Body of pancreas (tissue), 4 donors: ENCODE measurements at regions not wholly inside any gene's neighbourhood (a gene's known extent, or its start where the extent isn't known, plus 50 kb on each side); places are given as distances from the start of the nearest gene placed in this dataset.

ENCODE experiments used
- POLR2A ChIP-seq, 3 donors: fragments of 450-650 bp; IDR thresholded peaks; one replicate each; pipeline ENCODE4 v1.6.1; 2016; ENCODE audit warnings: antibody characterized with exemption in 3 of 3, mild to moderate bottlenecking in 2 of 3
- TF ChIP-seq, protein P1 (sequence below), 7 experiments: fragments of 450-650 bp in 4 of 7; fragments of 200-600 bp in 3 of 7; sonication (generic) in 3 of 7; IDR thresholded peaks; one replicate each; pipeline ENCODE4 v1.5.1; 2016 to 2019; ENCODE audit warnings: antibody characterized with exemption in 7 of 7

DNA sequence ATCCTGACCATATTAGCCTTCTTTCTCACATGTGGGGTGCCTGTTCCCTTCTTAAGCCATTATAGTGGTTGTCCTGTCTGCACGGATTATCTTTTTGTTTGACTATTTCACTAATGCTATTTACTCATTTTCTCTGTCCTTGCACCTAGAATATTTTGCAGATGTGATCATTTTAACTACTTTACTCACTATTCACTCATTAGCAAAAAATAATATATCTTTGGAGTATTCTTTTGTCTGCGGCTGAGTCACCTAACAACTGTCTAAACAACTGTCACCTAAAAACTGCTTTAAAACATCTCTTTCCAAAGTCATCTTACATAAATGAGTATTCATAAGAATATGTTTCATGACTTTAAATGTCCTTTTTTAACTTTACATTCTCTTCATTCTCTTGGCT, 87.4 kb downstream of the KCNJ2 start:
- TF ChIP-seq, protein P1, sequence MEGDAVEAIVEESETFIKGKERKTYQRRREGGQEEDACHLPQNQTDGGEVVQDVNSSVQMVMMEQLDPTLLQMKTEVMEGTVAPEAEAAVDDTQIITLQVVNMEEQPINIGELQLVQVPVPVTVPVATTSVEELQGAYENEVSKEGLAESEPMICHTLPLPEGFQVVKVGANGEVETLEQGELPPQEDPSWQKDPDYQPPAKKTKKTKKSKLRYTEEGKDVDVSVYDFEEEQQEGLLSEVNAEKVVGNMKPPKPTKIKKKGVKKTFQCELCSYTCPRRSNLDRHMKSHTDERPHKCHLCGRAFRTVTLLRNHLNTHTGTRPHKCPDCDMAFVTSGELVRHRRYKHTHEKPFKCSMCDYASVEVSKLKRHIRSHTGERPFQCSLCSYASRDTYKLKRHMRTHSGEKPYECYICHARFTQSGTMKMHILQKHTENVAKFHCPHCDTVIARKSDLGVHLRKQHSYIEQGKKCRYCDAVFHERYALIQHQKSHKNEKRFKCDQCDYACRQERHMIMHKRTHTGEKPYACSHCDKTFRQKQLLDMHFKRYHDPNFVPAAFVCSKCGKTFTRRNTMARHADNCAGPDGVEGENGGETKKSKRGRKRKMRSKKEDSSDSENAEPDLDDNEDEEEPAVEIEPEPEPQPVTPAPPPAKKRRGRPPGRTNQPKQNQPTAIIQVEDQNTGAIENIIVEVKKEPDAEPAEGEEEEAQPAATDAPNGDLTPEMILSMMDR (IDR thresholded peaks at IDR 0.05) = no peak
- TF ChIP-seq POLR2A (IDR thresholded peaks at IDR 0.05) = no peak
